ENCODE measurements at regions not wholly inside any gene's neighbourhood (a gene's known extent, or its start where the extent isn't known, plus 50 kb on each side); places are given as distances from the start of the nearest gene placed in this dataset.

- TF ChIP-seq, protein P1, sequence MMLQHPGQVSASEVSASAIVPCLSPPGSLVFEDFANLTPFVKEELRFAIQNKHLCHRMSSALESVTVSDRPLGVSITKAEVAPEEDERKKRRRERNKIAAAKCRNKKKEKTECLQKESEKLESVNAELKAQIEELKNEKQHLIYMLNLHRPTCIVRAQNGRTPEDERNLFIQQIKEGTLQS (CRISPR knock-in tag; conservative IDR thresholded peaks at IDR 0.05) = no peak
- no peak for TF ChIP-seq STAT6 (CRISPR knock-in tag; conservative IDR thresholded peaks at IDR 0.05; ENCODE audit: low read depth)
- TF ChIP-seq, protein P2, sequence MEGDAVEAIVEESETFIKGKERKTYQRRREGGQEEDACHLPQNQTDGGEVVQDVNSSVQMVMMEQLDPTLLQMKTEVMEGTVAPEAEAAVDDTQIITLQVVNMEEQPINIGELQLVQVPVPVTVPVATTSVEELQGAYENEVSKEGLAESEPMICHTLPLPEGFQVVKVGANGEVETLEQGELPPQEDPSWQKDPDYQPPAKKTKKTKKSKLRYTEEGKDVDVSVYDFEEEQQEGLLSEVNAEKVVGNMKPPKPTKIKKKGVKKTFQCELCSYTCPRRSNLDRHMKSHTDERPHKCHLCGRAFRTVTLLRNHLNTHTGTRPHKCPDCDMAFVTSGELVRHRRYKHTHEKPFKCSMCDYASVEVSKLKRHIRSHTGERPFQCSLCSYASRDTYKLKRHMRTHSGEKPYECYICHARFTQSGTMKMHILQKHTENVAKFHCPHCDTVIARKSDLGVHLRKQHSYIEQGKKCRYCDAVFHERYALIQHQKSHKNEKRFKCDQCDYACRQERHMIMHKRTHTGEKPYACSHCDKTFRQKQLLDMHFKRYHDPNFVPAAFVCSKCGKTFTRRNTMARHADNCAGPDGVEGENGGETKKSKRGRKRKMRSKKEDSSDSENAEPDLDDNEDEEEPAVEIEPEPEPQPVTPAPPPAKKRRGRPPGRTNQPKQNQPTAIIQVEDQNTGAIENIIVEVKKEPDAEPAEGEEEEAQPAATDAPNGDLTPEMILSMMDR (IDR thresholded peaks at IDR 0.05) = no peak
- TF ChIP-seq NR3C1 (CRISPR knock-in tag; conservative IDR thresholded peaks at IDR 0.05; ENCODE audit: low read depth) = no peak
- no peak for TF ChIP-seq MXD4 (CRISPR knock-in tag; IDR thresholded peaks at IDR 0.05; ENCODE audit: borderline replicate concordance)
- no peak for TF ChIP-seq ZBTB21 (CRISPR knock-in tag; IDR thresholded peaks at IDR 0.05; ENCODE audit: borderline replicate concordance)
- no peak for TF ChIP-seq ZNF219 (CRISPR knock-in tag; IDR thresholded peaks at IDR 0.05; ENCODE audit: borderline replicate concordance)
- TF ChIP-seq, protein P3, sequence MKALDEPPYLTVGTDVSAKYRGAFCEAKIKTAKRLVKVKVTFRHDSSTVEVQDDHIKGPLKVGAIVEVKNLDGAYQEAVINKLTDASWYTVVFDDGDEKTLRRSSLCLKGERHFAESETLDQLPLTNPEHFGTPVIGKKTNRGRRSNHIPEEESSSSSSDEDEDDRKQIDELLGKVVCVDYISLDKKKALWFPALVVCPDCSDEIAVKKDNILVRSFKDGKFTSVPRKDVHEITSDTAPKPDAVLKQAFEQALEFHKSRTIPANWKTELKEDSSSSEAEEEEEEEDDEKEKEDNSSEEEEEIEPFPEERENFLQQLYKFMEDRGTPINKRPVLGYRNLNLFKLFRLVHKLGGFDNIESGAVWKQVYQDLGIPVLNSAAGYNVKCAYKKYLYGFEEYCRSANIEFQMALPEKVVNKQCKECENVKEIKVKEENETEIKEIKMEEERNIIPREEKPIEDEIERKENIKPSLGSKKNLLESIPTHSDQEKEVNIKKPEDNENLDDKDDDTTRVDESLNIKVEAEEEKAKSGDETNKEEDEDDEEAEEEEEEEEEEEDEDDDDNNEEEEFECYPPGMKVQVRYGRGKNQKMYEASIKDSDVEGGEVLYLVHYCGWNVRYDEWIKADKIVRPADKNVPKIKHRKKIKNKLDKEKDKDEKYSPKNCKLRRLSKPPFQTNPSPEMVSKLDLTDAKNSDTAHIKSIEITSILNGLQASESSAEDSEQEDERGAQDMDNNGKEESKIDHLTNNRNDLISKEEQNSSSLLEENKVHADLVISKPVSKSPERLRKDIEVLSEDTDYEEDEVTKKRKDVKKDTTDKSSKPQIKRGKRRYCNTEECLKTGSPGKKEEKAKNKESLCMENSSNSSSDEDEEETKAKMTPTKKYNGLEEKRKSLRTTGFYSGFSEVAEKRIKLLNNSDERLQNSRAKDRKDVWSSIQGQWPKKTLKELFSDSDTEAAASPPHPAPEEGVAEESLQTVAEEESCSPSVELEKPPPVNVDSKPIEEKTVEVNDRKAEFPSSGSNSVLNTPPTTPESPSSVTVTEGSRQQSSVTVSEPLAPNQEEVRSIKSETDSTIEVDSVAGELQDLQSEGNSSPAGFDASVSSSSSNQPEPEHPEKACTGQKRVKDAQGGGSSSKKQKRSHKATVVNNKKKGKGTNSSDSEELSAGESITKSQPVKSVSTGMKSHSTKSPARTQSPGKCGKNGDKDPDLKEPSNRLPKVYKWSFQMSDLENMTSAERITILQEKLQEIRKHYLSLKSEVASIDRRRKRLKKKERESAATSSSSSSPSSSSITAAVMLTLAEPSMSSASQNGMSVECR (CRISPR knock-in tag; IDR thresholded peaks at IDR 0.05; ENCODE audit: borderline replicate concordance) = no peak
- TF ChIP-seq ZNF671 (CRISPR knock-in tag; IDR thresholded peaks at IDR 0.05) = no peak
- no peak for TF ChIP-seq KAT7 (CRISPR knock-in tag; IDR thresholded peaks at IDR 0.05; ENCODE audit: borderline replicate concordance)
- no peak for TF ChIP-seq MAX (CRISPR knock-in tag; IDR thresholded peaks at IDR 0.05)
These were observed 249.8 kb upstream of the UBASH3B start for GRCh38 chr11:122405547-122406341.

Measured in WTC11 (cell line).